ENCODE measurements at regions not wholly inside any gene's neighbourhood (a gene's known extent, or its start where the extent isn't known, plus 50 kb on each side); places are given as distances from the start of the nearest gene placed in this dataset.

DNA sequence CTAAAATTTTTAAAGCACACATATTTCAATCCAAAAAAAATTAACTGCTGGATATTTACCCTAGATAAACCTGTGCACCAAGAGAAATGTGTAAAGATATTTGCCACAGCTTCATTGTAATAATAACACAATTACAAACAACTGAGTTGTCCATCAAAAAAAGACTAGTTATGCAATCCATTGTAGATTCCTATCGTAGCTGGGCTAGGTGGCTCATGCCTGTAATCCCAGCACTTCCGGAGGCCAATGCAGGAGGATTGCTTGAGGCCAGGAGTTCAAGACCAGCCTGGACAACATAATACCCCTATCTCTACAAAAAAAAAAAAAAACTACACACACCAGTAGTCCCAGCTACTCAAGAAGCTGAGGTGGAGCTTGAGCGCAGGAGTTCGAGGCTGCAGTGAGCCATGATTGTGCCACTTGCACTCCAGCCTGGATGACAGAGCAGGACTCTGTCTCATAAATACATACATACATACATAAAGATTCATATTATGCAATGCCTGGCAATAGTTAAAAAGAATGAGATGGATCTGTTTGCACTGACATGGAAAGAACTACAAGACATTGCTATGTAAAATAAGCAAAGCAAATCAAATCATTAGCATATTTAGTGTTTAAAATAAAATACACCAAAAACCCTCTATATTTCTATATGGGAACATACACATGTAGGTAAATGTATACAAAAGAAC is 56.5 kb upstream of the CCDC28A start:
- H2AK5ac ChIP-seq (ENCODE audit: insufficient read length, low read length) = no peak overlapping the region
- H3K9ac ChIP-seq (ENCODE audit: extremely low read depth, insufficient read length, low read length) = no peak overlapping the region
- H3K79me2 ChIP-seq (ENCODE audit: insufficient read depth, low read length) = no peaks in the 10 kb centered on the region
- H3K9me3 ChIP-seq (ENCODE audit: control insufficient read depth, low read depth, low read length) = no peaks in the 10 kb centered on the region
- no peak overlapping the region for H3T11ph ChIP-seq (ENCODE audit: low read length)
- H3K23ac ChIP-seq (ENCODE audit: insufficient read length, low read depth, low read length) = no peak overlapping the region
- no peaks in the 10 kb centered on the region for H3K4me1 Mint-ChIP-seq
- no peaks in the 10 kb centered on the region for H3K4me1 ChIP-seq (ENCODE audit: insufficient read depth, low read length)
- no peak overlapping the region for H4K5ac ChIP-seq (ENCODE audit: insufficient read length, low read depth, low read length)
- H2BK15ac ChIP-seq (ENCODE audit: low read depth, low read length) = no peak overlapping the region
- no peak overlapping the region for H2BK120ac ChIP-seq (ENCODE audit: low read depth, low read length, poor library complexity, severe bottlenecking)
- H4K91ac ChIP-seq (ENCODE audit: insufficient read length, low read depth, low read length) = no peak overlapping the region
- no peaks in the 10 kb centered on the region for H3K27me3 ChIP-seq (ENCODE audit: insufficient read depth, low read length)
- no peak overlapping the region for H4K8ac ChIP-seq (replicated peaks; ENCODE audit: insufficient read length, low read depth, low read length)
- no peak overlapping the region for H2BK12ac ChIP-seq (ENCODE audit: insufficient read length, low read depth, low read length)
- no peaks in the 10 kb centered on the region for H3K79me1 ChIP-seq (ENCODE audit: insufficient read depth, low read depth, low read length, poor library complexity, severe bottlenecking)
- no peak overlapping the region for H3K4me3 Mint-ChIP-seq
- no peak overlapping the region for H3K4me2 ChIP-seq (ENCODE audit: insufficient read depth, insufficient read length, low read length)
- no peak for DNase-seq
- no peak overlapping the region for H3K4ac ChIP-seq (ENCODE audit: low read depth, low read length)
- no peak overlapping the region for H3K56ac ChIP-seq (ENCODE audit: insufficient read length, low read depth, low read length)
- no peak overlapping the region for H2BK20ac ChIP-seq (ENCODE audit: low read depth, low read length, poor library complexity, severe bottlenecking)
- H3K9me3 Mint-ChIP-seq = peaks cover 16 to 18% of the 10 kb centered on the region in 2 experiments; a peak in 4 of 5 replicates
- no peaks in the 10 kb centered on the region for H3K27me3 Mint-ChIP-seq (ENCODE audit: low read depth)
- no peaks in the 10 kb centered on the region for H3K23me2 ChIP-seq (ENCODE audit: insufficient read length, low read depth, low read length, poor library complexity, severe bottlenecking)
- no peak overlapping the region for H3K14ac ChIP-seq (ENCODE audit: insufficient read depth, low read length)
- WGBS (ENCODE audit: extremely low coverage, insufficient read length, low lambda C conversion rate) = no CpG with 5 or more reads among the region's 4 CpGs
- H3K36me3 Mint-ChIP-seq (ENCODE audit: insufficient read depth in 1 of 3, low read depth in 3 of 3) = peaks cover 0 to 12% (median under 1%) of the 10 kb centered on the region in 3 experiments; a peak in 3 of 7 replicates
- no peaks in the 10 kb centered on the region for H4K20me1 ChIP-seq (ENCODE audit: control insufficient read depth, insufficient read depth, insufficient read length)
- TF ChIP-seq CTCF (conservative IDR thresholded peaks at IDR 0.05) = no peak
- H3K27ac Mint-ChIP-seq = no peak overlapping the region
- no peak overlapping the region for H3K27ac ChIP-seq (ENCODE audit: insufficient read length, low read depth, low read length)
- H2AFZ ChIP-seq (ENCODE audit: low read length) = no peak overlapping the region
- H3K18ac ChIP-seq (ENCODE audit: insufficient read length, low read depth, low read length) = no peak overlapping the region
- H2BK5ac ChIP-seq (ENCODE audit: insufficient read length, low read length) = no peak overlapping the region
